ENCODE measurements at regions not wholly inside any gene's neighbourhood (a gene's known extent, or its start where the extent isn't known, plus 50 kb on each side); places are given as distances from the start of the nearest gene placed in this dataset.

DNA sequence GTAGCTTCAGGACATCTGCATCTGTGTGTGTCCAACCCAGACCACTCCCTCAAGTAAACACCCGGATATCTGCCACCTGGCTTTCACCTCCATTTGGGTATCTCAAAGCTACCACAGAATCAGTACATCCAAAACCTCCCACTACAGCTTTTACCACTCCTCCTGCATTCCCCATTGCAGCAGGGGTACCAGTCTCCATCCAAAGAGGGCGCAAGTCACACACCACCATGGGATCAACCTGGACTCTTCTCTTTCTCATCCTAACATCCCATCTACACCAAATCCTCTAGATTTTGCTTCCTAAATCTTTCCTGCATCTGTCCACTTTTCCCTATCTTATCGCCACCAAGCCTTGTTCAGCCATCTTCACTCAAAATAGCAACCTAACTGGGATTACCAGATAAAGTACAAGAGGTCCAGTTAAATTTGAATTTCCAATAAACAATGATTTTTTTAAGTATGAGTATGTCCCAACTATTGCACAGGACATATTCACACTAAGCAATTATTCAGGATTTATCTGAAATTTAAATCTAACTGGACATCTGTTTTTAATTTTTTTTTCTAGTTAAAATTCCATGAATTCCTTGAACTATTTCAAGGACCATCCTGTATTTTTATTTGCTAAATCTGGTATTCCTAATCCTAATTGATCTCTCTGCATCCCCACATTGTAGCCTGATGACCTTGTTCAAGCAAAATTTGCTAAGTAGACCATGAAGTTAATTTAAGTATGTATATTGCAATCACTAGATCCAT is 164.3 kb upstream of the MLN start:
- BruUV-seq (replicated peaks), result no TSS peak
- WGBS (ENCODE audit: insufficient coverage, insufficient replicate concordance, low lambda C conversion rate, missing lambda C conversion rate), result 26% methylated on average over 3 of the region's 3 CpGs
- Histone ChIP-seq H3K36me3 (ENCODE audit: control insufficient read depth in 2 of 2, insufficient read depth in 2 of 2, low read length in 1 of 2) (no peaks in the 10 kb centered on the region), H3K4me1 (ENCODE audit: control insufficient read depth, insufficient read depth, low read length) (no peaks in the 10 kb centered on the region), H4K20me1 (ENCODE audit: control insufficient read depth, insufficient read depth) (no peaks in the 10 kb centered on the region), H3K9me3 (replicated peaks; ENCODE audit: control insufficient read depth, insufficient read depth, low read length) (no peaks in the 10 kb centered on the region), H2AFZ (ENCODE audit: control insufficient read depth, low read depth, low read length) (no peak overlapping the region), H3K79me2 (ENCODE audit: control insufficient read depth, insufficient read depth, low read length) (no peaks in the 10 kb centered on the region), H3K4me2 (ENCODE audit: control insufficient read depth, insufficient read depth) (no peak overlapping the region), H3K27ac (ENCODE audit: control insufficient read depth, insufficient read depth) (no peak overlapping the region), H3K27me3 (replicated peaks in 1 of 2; ENCODE audit: control insufficient read depth in 2 of 2, insufficient read depth in 2 of 2, low read length in 1 of 2) (no peaks in the 10 kb centered on the region; a peak in 1 of 4 replicates), H3K9ac (ENCODE audit: control insufficient read depth, insufficient read depth, low read length) (no peak overlapping the region), H3K4me3 (no peak overlapping the region)
- ChIA-PET RAD21 (ENCODE audit: unreplicated experiment) (no interaction called here), SMC1A (ENCODE audit: uncharacterized antibody, unreplicated experiment) (no interaction called here), CTCF (no interaction called here), POLR2A (no interaction called here)
- no peak for DNase-seq (ENCODE audit: low read depth, low spot score)
- intact Hi-C loops (cut with micrococcal nuclease; ENCODE audit: unreplicated experiment), result no loop called here
- TF ChIP-seq RAD21 (IDR thresholded peaks at IDR 0.05; ENCODE audit: insufficient read depth, low read depth, low read length), result 0 out of 2 replicates have a peak, but pooled peaks have one; percentile 18
- no peak for TF ChIP-seq RFX5 (IDR thresholded peaks at IDR 0.05; ENCODE audit: low read depth, low read length)
- TF ChIP-seq CTCF (IDR thresholded peaks at IDR 0.05 in 2 of 3, conservative IDR thresholded peaks at IDR 0.05 in 1 of 3; ENCODE audit: control insufficient read depth in 2 of 3, extremely low read depth in 1 of 3, insufficient read depth in 1 of 3, low read depth in 3 of 3, low read length in 3 of 3), result peak; percentile 10 to 20 (median 11); a peak in 3 of 6 replicates
- no peak for FAIRE-seq
- in situ Hi-C loops (cut with MboI), result no loop called here
- ATAC-seq, result no peak

DNA sequence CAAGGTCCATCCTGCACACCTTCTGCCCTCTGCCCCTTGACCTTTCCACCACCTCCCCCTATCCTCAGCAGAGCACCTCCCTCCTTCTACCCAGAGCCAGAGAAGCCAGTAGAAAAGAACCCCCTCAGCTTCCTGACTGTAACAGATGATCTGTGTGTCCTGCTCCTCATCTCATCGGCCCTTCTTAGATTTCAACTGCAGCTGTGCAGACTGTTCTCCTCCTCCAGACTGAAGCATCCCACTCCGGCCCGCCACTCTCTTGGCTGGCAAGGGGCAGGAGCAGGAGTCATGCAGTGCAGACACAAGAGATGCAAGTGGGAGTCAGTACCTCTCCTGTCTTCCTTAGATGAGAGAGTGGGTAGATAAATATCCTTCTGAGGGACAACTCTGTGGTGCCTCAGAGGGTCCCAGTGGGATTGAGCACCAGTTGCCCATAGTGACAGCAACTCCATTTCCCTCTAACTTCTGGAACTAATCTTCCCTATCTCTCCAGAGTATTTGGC is 163.5 kb upstream of the MLN start:
- no peak overlapping the region for H3K4me2 ChIP-seq (ENCODE audit: control insufficient read depth, insufficient read depth)
- POLR2A ChIA-PET, result no interaction called here
- no peak overlapping the region for H3K27ac ChIP-seq (ENCODE audit: control insufficient read depth, insufficient read depth)
- DNase-seq (ENCODE audit: low read depth, low spot score), result no peak
- intact Hi-C loops (cut with micrococcal nuclease; ENCODE audit: unreplicated experiment), result no loop called here
- no peaks in the 10 kb centered on the region for H3K9me3 ChIP-seq (replicated peaks; ENCODE audit: control insufficient read depth, insufficient read depth, low read length)
- H3K79me2 ChIP-seq (ENCODE audit: control insufficient read depth, insufficient read depth, low read length), result no peaks in the 10 kb centered on the region
- no peaks in the 10 kb centered on the region; a peak in 1 of 4 replicates for H3K27me3 ChIP-seq (replicated peaks in 1 of 2; ENCODE audit: control insufficient read depth in 2 of 2, insufficient read depth in 2 of 2, low read length in 1 of 2)
- no peaks in the 10 kb centered on the region for H4K20me1 ChIP-seq (ENCODE audit: control insufficient read depth, insufficient read depth)
- no peak for FAIRE-seq
- no peak overlapping the region for H3K9ac ChIP-seq (ENCODE audit: control insufficient read depth, insufficient read depth, low read length)
- no peak overlapping the region for H2AFZ ChIP-seq (ENCODE audit: control insufficient read depth, low read depth, low read length)
- SMC1A ChIA-PET (ENCODE audit: uncharacterized antibody, unreplicated experiment), result no interaction called here
- CTCF ChIA-PET, result no interaction called here
- ATAC-seq, result no peak
- H3K36me3 ChIP-seq (ENCODE audit: control insufficient read depth in 2 of 2, insufficient read depth in 2 of 2, low read length in 1 of 2), result no peaks in the 10 kb centered on the region
- RAD21 ChIA-PET (ENCODE audit: unreplicated experiment), result no interaction called here
- whole genome bisulfite sequencing (ENCODE audit: insufficient coverage, insufficient replicate concordance, low lambda C conversion rate, missing lambda C conversion rate), result 43% methylated on average over 3 of the region's 3 CpGs
- in situ Hi-C loops (cut with MboI), result no loop called here
- no peak overlapping the region for H3K4me3 ChIP-seq
- no TSS peak for BruUV-seq (replicated peaks)
- no peaks in the 10 kb centered on the region for H3K4me1 ChIP-seq (ENCODE audit: control insufficient read depth, insufficient read depth, low read length)
- TF ChIP-seq FOXK2 (IDR thresholded peaks at IDR 0.05) (no peak), MTA2 (IDR thresholded peaks at IDR 0.05; ENCODE audit: low read depth) (no peak), RAD21 (IDR thresholded peaks at IDR 0.05; ENCODE audit: insufficient read depth, low read depth, low read length) (no peak), GABPA (IDR thresholded peaks at IDR 0.05; ENCODE audit: low read depth) (no peak), SPI1 (IDR thresholded peaks at IDR 0.05; ENCODE audit: borderline replicate concordance, insufficient read depth, low read depth, low read length) (no peak), ATF2 (IDR thresholded peaks at IDR 0.05; ENCODE audit: low read length) (no peak), PRDM15 (CRISPR knock-in tag; IDR thresholded peaks at IDR 0.05) (no peak)
